LNCaP clone FGC (cell line): ENCODE measurements at regions not wholly inside any gene's neighbourhood (a gene's known extent, or its start where the extent isn't known, plus 50 kb on each side); places are given as distances from the start of the nearest gene placed in this dataset.
"Not testable (repeated sequence)": the region's sequence is repeated elsewhere in the genome, so short reads cannot be mapped to it uniquely, and the experiment has no call there.

Experiments
- DNase-seq: peaks from one replicate; pipeline ENCODE4 v3.0.0-alpha.2; 2011; ENCODE audit warnings: low read depth
- H3K4me3 ChIP-seq: 2 replicates; pipeline ENCODE4 v1.5.1; 2011; ENCODE audit warnings: mild to moderate bottlenecking, low read depth, low read length, control low read depth
- TF ChIP-seq, protein P1 (sequence below): IDR thresholded peaks from 2 replicates; pipeline ENCODE4 v1.5.1; 2012; ENCODE audit warnings: mild to moderate bottlenecking; ENCODE audit not compliant: control insufficient read depth, insufficient read depth; ENCODE audit errors: extremely low read depth

DNA sequence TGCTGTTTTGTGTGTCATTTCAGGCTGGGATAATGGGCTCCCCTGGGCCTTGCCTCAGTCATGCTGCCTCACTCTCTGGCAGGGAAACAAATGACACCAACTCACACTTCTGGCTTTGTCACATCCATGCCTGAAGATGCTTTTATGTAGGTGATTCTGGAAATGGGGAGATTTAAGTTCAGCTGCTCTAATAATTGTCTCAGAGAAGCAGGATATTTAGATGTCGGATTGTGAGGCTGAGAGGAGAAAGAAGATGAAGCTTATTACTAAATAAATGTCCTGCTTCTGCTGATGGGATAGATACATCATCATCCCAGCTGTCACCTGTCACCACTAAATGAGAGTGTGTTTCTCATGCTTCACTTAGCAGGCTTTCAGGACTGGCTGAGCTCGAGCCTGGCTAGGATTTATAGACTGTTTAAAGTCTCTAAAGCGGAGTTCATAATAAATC lies 480.2 kb upstream of the SPTLC3 start:
- TF ChIP-seq, protein P1, sequence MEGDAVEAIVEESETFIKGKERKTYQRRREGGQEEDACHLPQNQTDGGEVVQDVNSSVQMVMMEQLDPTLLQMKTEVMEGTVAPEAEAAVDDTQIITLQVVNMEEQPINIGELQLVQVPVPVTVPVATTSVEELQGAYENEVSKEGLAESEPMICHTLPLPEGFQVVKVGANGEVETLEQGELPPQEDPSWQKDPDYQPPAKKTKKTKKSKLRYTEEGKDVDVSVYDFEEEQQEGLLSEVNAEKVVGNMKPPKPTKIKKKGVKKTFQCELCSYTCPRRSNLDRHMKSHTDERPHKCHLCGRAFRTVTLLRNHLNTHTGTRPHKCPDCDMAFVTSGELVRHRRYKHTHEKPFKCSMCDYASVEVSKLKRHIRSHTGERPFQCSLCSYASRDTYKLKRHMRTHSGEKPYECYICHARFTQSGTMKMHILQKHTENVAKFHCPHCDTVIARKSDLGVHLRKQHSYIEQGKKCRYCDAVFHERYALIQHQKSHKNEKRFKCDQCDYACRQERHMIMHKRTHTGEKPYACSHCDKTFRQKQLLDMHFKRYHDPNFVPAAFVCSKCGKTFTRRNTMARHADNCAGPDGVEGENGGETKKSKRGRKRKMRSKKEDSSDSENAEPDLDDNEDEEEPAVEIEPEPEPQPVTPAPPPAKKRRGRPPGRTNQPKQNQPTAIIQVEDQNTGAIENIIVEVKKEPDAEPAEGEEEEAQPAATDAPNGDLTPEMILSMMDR: no peak
- no peak for DNase-seq
- H3K4me3 ChIP-seq: no peak overlapping the region

DNA sequence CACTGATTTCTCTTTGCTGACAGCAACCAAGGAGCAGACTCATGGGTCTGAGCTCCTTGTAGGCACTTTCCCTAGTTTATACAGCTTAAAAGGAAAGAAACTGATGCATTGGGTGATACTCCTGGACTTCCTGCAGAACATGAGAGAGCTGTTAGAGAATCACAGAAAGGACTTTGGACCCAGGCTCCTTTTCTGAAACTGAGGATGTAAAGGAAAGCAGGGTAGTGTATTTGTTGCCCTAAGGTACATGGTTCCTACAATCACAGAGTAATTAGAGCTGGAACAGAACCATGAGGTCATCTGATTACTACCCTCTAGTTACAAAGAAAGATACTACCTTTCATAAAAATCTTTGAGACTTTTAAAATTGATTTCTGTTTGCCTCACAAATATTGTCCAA lies 477.1 kb upstream of the SPTLC3 start:
- DNase-seq: no peak
- TF ChIP-seq, protein P1: no peak
- H3K4me3 ChIP-seq: no peak overlapping the region

DNA sequence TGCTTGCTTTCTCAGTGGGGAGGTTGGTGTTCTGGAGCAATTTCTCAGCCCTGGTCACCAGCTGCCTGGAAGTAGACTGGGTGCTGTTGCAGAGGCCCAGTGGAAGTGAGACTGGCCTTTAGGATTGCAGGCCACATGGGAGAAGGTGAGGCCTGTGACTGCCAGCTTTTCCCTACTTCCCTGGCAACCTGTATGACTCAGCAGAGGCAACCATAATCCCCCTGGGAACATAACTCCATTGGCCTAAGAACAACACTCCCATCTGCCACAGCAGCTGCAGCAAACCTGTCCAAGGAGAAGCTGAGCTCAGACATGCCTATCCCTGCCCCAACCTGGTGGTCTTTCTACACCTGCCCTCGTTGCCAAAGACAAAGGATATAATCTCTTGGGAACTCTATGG lies 473.5 kb upstream of the SPTLC3 start:
- TF ChIP-seq, protein P1: no peak
- no peak overlapping the region for H3K4me3 ChIP-seq
- no peak for DNase-seq

DNA sequence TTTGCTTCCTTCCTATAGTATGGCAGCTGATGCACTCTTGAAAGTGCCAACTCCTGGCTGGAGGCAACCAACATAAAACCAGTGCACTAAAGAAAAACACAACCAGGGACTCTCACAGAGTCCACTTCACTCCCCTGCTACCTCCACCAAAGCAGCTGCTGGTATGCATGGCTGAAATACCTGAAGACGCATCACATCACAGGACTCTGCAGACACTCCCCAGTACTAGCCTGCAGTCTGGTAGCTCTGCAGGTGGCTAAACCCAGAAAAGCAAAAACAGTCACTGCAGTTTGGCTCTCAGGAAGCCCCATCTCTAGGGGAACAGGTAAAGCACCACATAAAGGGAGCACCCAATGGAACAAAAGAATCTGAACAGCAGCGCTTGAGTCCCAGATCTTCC lies 473.0 kb upstream of the SPTLC3 start:
- no peak overlapping the region for H3K4me3 ChIP-seq
- TF ChIP-seq, protein P1: no peak
- DNase-seq: no peak

DNA sequence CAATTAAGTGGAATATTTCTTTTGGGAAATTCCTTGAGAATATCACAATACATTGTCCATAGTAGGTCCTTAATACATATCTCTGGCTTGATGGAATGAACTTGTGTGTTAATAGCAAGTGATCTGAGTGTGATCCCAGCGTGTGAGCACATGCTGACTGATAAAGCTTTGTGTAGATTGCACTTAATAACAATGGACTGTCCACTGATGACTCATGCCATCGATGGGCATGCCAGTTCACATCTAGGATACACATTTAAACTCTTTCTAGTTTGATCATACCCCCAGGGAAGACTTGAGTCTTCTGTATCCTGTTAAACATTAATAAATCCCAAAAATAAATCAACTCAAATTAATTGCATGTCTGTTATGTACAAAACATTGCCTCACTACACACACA lies 454.3 kb upstream of the SPTLC3 start:
- DNase-seq: no peak
- TF ChIP-seq, protein P1: no peak

DNA sequence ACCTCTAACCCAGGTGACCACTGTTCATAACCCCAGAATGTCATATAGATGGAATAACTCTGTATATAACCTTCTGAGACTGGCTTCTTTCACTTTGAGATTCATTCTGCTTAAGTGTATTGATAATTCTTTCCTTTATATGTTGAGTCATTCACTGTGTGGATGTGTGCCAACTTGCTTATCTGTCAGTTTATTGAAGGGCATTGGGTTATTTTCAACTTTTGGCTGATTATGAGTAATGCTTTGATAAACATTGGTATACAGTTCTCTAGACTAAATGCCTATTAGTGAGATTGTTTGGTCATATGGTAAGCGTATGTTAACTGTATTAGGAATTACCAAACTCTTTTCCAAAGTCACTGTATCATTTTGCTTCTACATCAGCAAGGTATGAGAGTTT lies 453.4 kb upstream of the SPTLC3 start:
- TF ChIP-seq, protein P1: no peak
- H3K4me3 ChIP-seq: no peak overlapping the region
- DNase-seq: no peak

More for the DNA sequence above, 454.3 kb upstream of the SPTLC3 start:
- no peak overlapping the region for H3K4me3 ChIP-seq

DNA sequence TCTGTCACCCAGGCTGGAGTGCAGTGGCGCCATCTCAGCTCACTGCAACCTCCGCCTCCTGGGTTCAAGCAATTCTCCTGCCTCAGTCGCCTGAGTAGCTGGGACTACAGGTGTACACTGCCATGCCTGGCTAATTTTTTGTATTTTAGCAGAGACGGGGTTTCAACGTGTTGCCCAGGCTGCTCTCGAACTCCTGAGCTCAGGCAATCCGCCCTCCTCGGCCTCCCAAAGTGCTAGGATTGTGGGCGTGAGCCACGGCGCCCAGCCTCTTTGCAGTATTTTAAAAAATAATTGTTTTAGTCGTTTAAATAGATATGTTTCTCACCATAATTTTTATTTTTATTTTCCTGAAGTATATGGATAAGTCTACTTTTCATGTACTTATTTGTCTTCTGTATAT lies 452.9 kb upstream of the SPTLC3 start:
- not testable (repeated sequence) for H3K4me3 ChIP-seq, DNase-seq
